Endodermal cell (in vitro differentiated cells): ENCODE measurements at regions not wholly inside any gene's neighbourhood (a gene's known extent, or its start where the extent isn't known, plus 50 kb on each side); places are given as distances from the start of the nearest gene placed in this dataset.

Experiments
- DNase-seq: peaks from one replicate; pipeline ENCODE4 v3.0.0-alpha.2; 2017
- H3K27ac ChIP-seq: 2 replicates; pipeline ENCODE4 v1.5.1; 2013; ENCODE audit warnings: mild to moderate bottlenecking, low read depth, low read length, moderate library complexity
- H3K27me3 ChIP-seq: 2 replicates; pipeline ENCODE4 v1.6.1; 2013; ENCODE audit warnings: mild to moderate bottlenecking, low read length, moderate library complexity; ENCODE audit not compliant: insufficient read depth, control insufficient read depth, poor library complexity, severe bottlenecking
- H3K36me3 ChIP-seq: 2 replicates; pipeline ENCODE4 v1.7.0; 2013; ENCODE audit warnings: mild to moderate bottlenecking, low read length, moderate library complexity; ENCODE audit not compliant: control insufficient read depth, insufficient read depth
- H3K4me1 ChIP-seq: one replicate; pipeline ENCODE4 v1.7.0; 2013; ENCODE audit warnings: low read length; ENCODE audit not compliant: control insufficient read depth, insufficient read depth
- H3K4me3 ChIP-seq: 2 replicates; pipeline ENCODE4 v1.5.1; 2013; ENCODE audit warnings: mild to moderate bottlenecking, low read length, moderate library complexity
- H3K9ac ChIP-seq: 2 replicates; pipeline ENCODE4 v1.6.1; 2013; ENCODE audit warnings: mild to moderate bottlenecking, low read length, moderate library complexity; ENCODE audit not compliant: poor library complexity, severe bottlenecking; ENCODE audit errors: extremely low read depth
- H3K9me3 ChIP-seq: 2 replicates; pipeline ENCODE4 v1.6.1; 2013; ENCODE audit warnings: mild to moderate bottlenecking, low read length, moderate library complexity; ENCODE audit not compliant: control insufficient read depth
- H3K27ac Mint-ChIP-seq: 2 replicates; pipeline ENCODE4 v1.8.0; 2020; ENCODE audit warnings: mixed read lengths
- H3K27me3 Mint-ChIP-seq: 2 replicates; pipeline ENCODE4 v1.8.0; 2021; ENCODE audit warnings: mild to moderate bottlenecking, mixed read lengths; ENCODE audit not compliant: insufficient read depth
- H3K36me3 Mint-ChIP-seq: 2 replicates; pipeline ENCODE4 v1.8.0; 2020; ENCODE audit warnings: low read depth, mixed read lengths
- H3K4me1 Mint-ChIP-seq: 2 replicates; pipeline ENCODE4 v1.8.0; 2020; ENCODE audit warnings: mixed read lengths
- H3K4me3 Mint-ChIP-seq: 2 replicates; pipeline ENCODE4 v1.8.0; 2020; ENCODE audit warnings: mild to moderate bottlenecking, moderate library complexity, mixed read lengths
- H3K9me3 Mint-ChIP-seq: 2 replicates; pipeline ENCODE4 v1.8.0; 2020; ENCODE audit warnings: mild to moderate bottlenecking, mixed read lengths
- CTCF ChIP-seq: fragments of 200-600 bp; sonication (generic); conservative IDR thresholded peaks from 2 replicates; pipeline ENCODE4 v1.5.0; 2021; ENCODE audit warnings: antibody characterized with exemption, mild to moderate bottlenecking
- WGBS, 2 experiments: methylation state at CpG; one replicate each; pipeline versions ENCODE4 v1.1.5 to v1.1.7; 2013; ENCODE audit warnings: missing lambda C conversion rate in 2 of 2, mixed read lengths in 1 of 2; ENCODE audit not compliant: insufficient coverage in 1 of 2, insufficient read length in 1 of 2; 5-methylcytosine and 5-hydroxymethylcytosine counted together

DNA sequence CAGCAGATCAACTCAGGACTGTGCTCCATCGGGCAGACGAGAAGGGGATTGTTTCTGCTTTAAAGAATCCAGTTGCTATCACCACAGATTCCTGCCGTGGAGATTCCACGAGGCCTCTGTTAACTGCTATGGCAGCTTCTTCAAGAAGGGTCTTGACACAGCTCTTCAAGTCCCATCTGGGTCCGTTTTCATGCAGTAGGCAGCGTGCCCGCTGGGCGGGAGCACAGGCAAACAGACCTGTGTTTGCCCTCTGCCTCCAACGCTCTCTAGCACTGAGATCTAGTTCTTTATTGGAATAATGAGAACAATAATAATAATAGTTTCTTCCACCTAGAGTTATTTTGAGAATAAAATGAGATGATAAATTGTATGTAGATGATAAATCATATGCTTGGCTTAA is 127.2 kb upstream of the SP8 start:
- Histone ChIP-seq H3K9ac (no peak overlapping the region), H3K27ac (no peak overlapping the region), H3K4me3 (no peak overlapping the region), H3K4me1 (no peaks in the 10 kb centered on the region), H3K9me3 (no peaks in the 10 kb centered on the region), H3K36me3 (no peaks in the 10 kb centered on the region), H3K27me3 (no peaks in the 10 kb centered on the region)
- no peaks in the 10 kb centered on the region for H3K4me1 Mint-ChIP-seq
- no peaks in the 10 kb centered on the region for H3K36me3 Mint-ChIP-seq
- no peak for DNase-seq
- H3K27me3 Mint-ChIP-seq: no peaks in the 10 kb centered on the region
- no peak overlapping the region for H3K4me3 Mint-ChIP-seq
- TF ChIP-seq CTCF: no peak
- 94 to 97% methylated on average over 5 to 9 of the region's 9 CpGs for WGBS, 2 experiments
- H3K27ac Mint-ChIP-seq: no peak overlapping the region
- H3K9me3 Mint-ChIP-seq: no peaks in the 10 kb centered on the region

GRCh38 chr7:20916311-20916710 is 129.6 kb upstream of the SP8 start:
- Mint-ChIP-seq H3K4me3 (no peak overlapping the region), H3K27ac (no peak overlapping the region), H3K36me3 (no peaks in the 10 kb centered on the region), H3K9me3 (no peaks in the 10 kb centered on the region), H3K4me1 (no peaks in the 10 kb centered on the region), H3K27me3 (no peaks in the 10 kb centered on the region)
- no peak overlapping the region for H3K27ac ChIP-seq
- no peak overlapping the region for H3K9ac ChIP-seq
- no peak for TF ChIP-seq CTCF
- H3K27me3 ChIP-seq: no peaks in the 10 kb centered on the region
- no peaks in the 10 kb centered on the region for H3K4me1 ChIP-seq
- H3K9me3 ChIP-seq: no peaks in the 10 kb centered on the region
- H3K4me3 ChIP-seq: no peak overlapping the region
- 77% methylated on average over 1 of the region's 1 CpG; no CpG with 5 or more reads in 1 of the 2 experiments for WGBS, 2 experiments
- H3K36me3 ChIP-seq: no peaks in the 10 kb centered on the region
- no peak for DNase-seq

- H3K27me3 Mint-ChIP-seq: no peaks in the 10 kb centered on the region
- H3K27ac Mint-ChIP-seq: no peak overlapping the region
- no peaks in the 10 kb centered on the region for H3K9me3 ChIP-seq
- TF ChIP-seq CTCF: no peak
- H3K36me3 Mint-ChIP-seq: peaks cover 4% of the 10 kb centered on the region
- no peak overlapping the region for H3K27ac ChIP-seq
- H3K27me3 ChIP-seq: no peaks in the 10 kb centered on the region
- H3K4me3 ChIP-seq: no peak overlapping the region
- WGBS, 2 experiments: 82 to 83% methylated on average over 1 to 3 of the region's 3 CpGs
- H3K4me3 Mint-ChIP-seq: no peak overlapping the region
- no peaks in the 10 kb centered on the region for H3K4me1 ChIP-seq
- H3K36me3 ChIP-seq: no peaks in the 10 kb centered on the region
- no peak for DNase-seq
- peaks cover 4% of the 10 kb centered on the region for H3K9me3 Mint-ChIP-seq
- H3K4me1 Mint-ChIP-seq: no peaks in the 10 kb centered on the region
- no peak overlapping the region for H3K9ac ChIP-seq
Observed at GRCh38 chr7:20917603-20918002, 130.9 kb upstream of the SP8 start.
